Liver (tissue), 3 donors: ENCODE measurements at regions not wholly inside any gene's neighbourhood (a gene's known extent, or its start where the extent isn't known, plus 50 kb on each side); places are given as distances from the start of the nearest gene placed in this dataset.

Source experiments
- CTCF ChIP-seq: fragments of 150-350 bp; IDR thresholded peaks from 2 replicates; pipeline ENCODE4 v1.5.1; 2017; ENCODE audit warnings: improper control_type of control experiment, low read depth, low read length; ENCODE audit not compliant: missing input control
- JUND ChIP-seq, 2 donors: IDR thresholded peaks; 2 replicates each; pipeline ENCODE4 v1.6.1; 2016; ENCODE audit warnings: antibody characterized with exemption in 2 of 2
- SP1 ChIP-seq: IDR thresholded peaks from 2 replicates; pipeline ENCODE4 v1.6.1; 2018; ENCODE audit warnings: antibody characterized with exemption, mild to moderate bottlenecking
- YY1 ChIP-seq: IDR thresholded peaks from 2 replicates; pipeline ENCODE4 v1.6.1; 2016; ENCODE audit warnings: antibody characterized with exemption, mild to moderate bottlenecking
- TF ChIP-seq, protein P1 (sequence below): IDR thresholded peaks from 2 replicates; pipeline ENCODE4 v1.6.1; 2016; ENCODE audit warnings: antibody characterized with exemption
- TF ChIP-seq, protein P2 (sequence below): IDR thresholded peaks from 2 replicates; pipeline ENCODE4 v1.6.1; 2016; ENCODE audit warnings: antibody characterized with exemption
- donor health status: healthy.
- donor health status: healthy.

DNA sequence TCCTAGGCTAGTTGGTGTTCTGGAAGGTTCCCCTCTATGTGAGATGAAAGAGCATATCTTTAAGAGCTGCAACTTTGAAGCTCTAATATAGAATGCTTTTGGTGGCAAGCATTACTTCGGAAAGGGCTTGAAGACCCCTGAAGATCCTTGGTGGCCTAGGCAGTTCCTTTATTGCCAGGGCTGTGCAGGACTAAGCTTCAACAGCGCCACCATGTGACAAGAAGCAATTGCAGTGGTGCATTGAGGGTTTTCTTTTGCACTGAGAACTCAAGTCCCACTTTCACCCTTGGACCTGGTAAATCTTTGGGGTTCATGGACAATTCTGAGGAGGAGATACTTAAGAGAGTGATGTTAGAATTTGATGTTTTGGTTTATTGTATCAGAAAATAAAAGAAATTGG lies 237.4 kb upstream of the GMDS start:
- TF ChIP-seq CTCF (no peak), YY1 (no peak), JUND (IDR thresholded peaks at IDR 0.05) (no peak), SP1 (no peak)
- TF ChIP-seq, protein P1, sequence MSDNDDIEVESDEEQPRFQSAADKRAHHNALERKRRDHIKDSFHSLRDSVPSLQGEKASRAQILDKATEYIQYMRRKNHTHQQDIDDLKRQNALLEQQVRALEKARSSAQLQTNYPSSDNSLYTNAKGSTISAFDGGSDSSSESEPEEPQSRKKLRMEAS: no peak
- TF ChIP-seq, protein P2, sequence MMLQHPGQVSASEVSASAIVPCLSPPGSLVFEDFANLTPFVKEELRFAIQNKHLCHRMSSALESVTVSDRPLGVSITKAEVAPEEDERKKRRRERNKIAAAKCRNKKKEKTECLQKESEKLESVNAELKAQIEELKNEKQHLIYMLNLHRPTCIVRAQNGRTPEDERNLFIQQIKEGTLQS: no peak
